SK-N-SH treated with all-trans-retinoic acid at 6 μM for 48 hours (cell line): ENCODE measurements at regions not wholly inside any gene's neighbourhood (a gene's known extent, or its start where the extent isn't known, plus 50 kb on each side); places are given as distances from the start of the nearest gene placed in this dataset.

ENCODE experiments used
- BACH2 ChIP-seq: fragments of 250-450 bp; sonication (Bioruptor Pico); IDR thresholded peaks from 2 replicates; pipeline ENCODE4 v1.9.0; 2021; ENCODE audit warnings: mild to moderate bottlenecking, borderline replicate concordance
- ESRRG ChIP-seq: fragments of 250-450 bp; sonication (Bioruptor Pico); IDR thresholded peaks from 2 replicates; pipeline ENCODE4 v1.6.1; 2021; ENCODE audit warnings: mild to moderate bottlenecking
- GLIS3 ChIP-seq: fragments of 250-450 bp; sonication (Bioruptor Pico); IDR thresholded peaks from 2 replicates; pipeline ENCODE4 v1.5.0; 2020; ENCODE audit warnings: mild to moderate bottlenecking, moderate library complexity
- PPARA ChIP-seq: fragments of 250-450 bp; sonication (Bioruptor Pico); IDR thresholded peaks from 2 replicates; pipeline ENCODE4 v1.5.0; 2020; ENCODE audit warnings: mild to moderate bottlenecking, borderline replicate concordance
- TCF4 ChIP-seq: fragments of 250-450 bp; sonication (Bioruptor Pico); IDR thresholded peaks from 2 replicates; pipeline ENCODE4 v1.8.0; 2021; ENCODE audit warnings: mild to moderate bottlenecking, moderate library complexity, borderline replicate concordance
- TOX ChIP-seq: fragments of 250-450 bp; sonication (Bioruptor Pico); IDR thresholded peaks from 2 replicates; pipeline ENCODE4 v1.8.0; 2021; ENCODE audit warnings: mild to moderate bottlenecking, moderate library complexity, borderline replicate concordance
- ZC3H10 ChIP-seq: fragments of 250-450 bp; sonication (Bioruptor Pico); IDR thresholded peaks from 2 replicates; pipeline ENCODE4 v1.5.1; 2021; ENCODE audit warnings: mild to moderate bottlenecking, moderate library complexity
- ZNF565 ChIP-seq: fragments of 450-650 bp; formaldehyde crosslinking; conservative IDR thresholded peaks from 2 replicates; pipeline ENCODE4 v1.5.0; 2020; ENCODE audit warnings: low read depth, mild to moderate bottlenecking, moderate library complexity
- ZNF70 ChIP-seq: fragments of 450-650 bp; formaldehyde crosslinking; IDR thresholded peaks from 2 replicates; pipeline ENCODE4 v1.5.0; 2020; ENCODE audit warnings: mild to moderate bottlenecking, moderate library complexity
- ZNF8 ChIP-seq: fragments of 450-650 bp; formaldehyde crosslinking; IDR thresholded peaks from 2 replicates; pipeline ENCODE4 v1.5.0; 2020; ENCODE audit warnings: mild to moderate bottlenecking, moderate library complexity
- TF ChIP-seq, protein P1 (sequence below): fragments of 250-450 bp; sonication (Bioruptor Pico); IDR thresholded peaks from 2 replicates; pipeline ENCODE4 v1.8.0; 2020; ENCODE audit warnings: mild to moderate bottlenecking, moderate library complexity, borderline replicate concordance
- TF ChIP-seq, protein P2 (sequence below): fragments of 250-450 bp; sonication (Bioruptor Pico); IDR thresholded peaks from 2 replicates; pipeline ENCODE4 v1.5.1; 2020; ENCODE audit warnings: low read depth, mild to moderate bottlenecking, moderate library complexity

DNA sequence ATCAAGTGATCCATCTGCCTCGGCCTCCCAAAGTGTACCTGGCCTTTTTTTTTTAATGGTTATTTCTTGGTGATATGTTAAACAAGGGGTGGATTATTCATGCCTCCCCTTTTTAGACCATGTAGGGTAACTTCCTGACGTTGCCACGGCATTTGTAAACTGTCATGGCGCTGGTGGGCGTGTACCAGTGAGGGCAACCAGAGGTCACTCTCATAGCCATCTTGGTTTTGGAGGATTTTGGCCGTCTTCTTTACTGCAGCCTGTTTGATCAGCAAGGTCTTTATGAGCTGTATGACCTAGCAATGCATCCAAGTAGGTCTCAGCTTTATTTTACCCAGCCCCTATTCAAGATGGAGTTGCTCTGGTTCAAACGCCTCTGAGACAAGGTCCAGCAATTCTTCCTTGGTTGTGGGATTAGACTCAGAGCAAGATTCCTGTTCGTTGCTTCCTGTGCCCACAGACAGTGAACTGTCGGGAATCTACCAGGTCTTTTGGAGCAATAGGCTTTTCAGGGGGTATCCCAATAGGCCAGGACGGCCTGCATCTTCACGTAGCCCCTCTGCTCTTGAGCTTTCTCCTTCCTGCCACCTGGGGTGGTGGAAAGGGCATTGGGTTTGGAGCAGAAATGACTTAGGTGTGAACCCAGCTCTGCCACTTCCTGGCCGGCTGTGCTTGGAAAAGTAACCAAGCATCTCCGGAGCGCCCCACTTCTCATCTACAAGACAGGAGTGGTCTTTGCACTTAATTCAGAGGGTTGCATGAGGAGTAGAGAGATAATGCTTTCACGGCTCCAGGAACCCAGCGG is 52.9 kb upstream of the SEC14L1 start:
- TF ChIP-seq, protein P1, sequence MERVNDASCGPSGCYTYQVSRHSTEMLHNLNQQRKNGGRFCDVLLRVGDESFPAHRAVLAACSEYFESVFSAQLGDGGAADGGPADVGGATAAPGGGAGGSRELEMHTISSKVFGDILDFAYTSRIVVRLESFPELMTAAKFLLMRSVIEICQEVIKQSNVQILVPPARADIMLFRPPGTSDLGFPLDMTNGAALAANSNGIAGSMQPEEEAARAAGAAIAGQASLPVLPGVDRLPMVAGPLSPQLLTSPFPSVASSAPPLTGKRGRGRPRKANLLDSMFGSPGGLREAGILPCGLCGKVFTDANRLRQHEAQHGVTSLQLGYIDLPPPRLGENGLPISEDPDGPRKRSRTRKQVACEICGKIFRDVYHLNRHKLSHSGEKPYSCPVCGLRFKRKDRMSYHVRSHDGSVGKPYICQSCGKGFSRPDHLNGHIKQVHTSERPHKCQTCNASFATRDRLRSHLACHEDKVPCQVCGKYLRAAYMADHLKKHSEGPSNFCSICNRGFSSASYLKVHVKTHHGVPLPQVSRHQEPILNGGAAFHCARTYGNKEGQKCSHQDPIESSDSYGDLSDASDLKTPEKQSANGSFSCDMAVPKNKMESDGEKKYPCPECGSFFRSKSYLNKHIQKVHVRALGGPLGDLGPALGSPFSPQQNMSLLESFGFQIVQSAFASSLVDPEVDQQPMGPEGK: no peak
- TF ChIP-seq, protein P2, sequence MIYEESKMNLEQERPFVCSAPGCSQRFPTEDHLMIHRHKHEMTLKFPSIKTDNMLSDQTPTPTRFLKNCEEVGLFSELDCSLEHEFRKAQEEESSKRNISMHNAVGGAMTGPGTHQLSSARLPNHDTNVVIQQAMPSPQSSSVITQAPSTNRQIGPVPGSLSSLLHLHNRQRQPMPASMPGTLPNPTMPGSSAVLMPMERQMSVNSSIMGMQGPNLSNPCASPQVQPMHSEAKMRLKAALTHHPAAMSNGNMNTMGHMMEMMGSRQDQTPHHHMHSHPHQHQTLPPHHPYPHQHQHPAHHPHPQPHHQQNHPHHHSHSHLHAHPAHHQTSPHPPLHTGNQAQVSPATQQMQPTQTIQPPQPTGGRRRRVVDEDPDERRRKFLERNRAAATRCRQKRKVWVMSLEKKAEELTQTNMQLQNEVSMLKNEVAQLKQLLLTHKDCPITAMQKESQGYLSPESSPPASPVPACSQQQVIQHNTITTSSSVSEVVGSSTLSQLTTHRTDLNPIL (CRISPR knock-in tag): no peak
- TF ChIP-seq TOX: no peak
- no peak for TF ChIP-seq ZNF70 (CRISPR knock-in tag)
- TF ChIP-seq ESRRG (CRISPR knock-in tag): no peak
- no peak for TF ChIP-seq PPARA (CRISPR knock-in tag)
- no peak for TF ChIP-seq ZNF565 (CRISPR knock-in tag)
- no peak for TF ChIP-seq ZNF8 (CRISPR knock-in tag)
- no peak for TF ChIP-seq TCF4
- TF ChIP-seq BACH2: no peak; the same call in 1 of the 2 replicates
- TF ChIP-seq ZC3H10 (CRISPR knock-in tag): no peak
- TF ChIP-seq GLIS3 (CRISPR knock-in tag): no peak
